Islet precursor cell (in vitro differentiated cells): ENCODE measurements at regions not wholly inside any gene's neighbourhood (a gene's known extent, or its start where the extent isn't known, plus 50 kb on each side); places are given as distances from the start of the nearest gene placed in this dataset.
"Not testable (repeated sequence)": the region's sequence is repeated elsewhere in the genome, so short reads cannot be mapped to it uniquely, and the experiment has no call there.

Source experiments
- DNase-seq: peaks from one replicate; pipeline ENCODE4 v3.0.0-alpha.2; 2018

GRCh38 chr16:87196661-87197060, 120.5 kb downstream of the C16orf95 start:
- no peak for DNase-seq

DNA sequence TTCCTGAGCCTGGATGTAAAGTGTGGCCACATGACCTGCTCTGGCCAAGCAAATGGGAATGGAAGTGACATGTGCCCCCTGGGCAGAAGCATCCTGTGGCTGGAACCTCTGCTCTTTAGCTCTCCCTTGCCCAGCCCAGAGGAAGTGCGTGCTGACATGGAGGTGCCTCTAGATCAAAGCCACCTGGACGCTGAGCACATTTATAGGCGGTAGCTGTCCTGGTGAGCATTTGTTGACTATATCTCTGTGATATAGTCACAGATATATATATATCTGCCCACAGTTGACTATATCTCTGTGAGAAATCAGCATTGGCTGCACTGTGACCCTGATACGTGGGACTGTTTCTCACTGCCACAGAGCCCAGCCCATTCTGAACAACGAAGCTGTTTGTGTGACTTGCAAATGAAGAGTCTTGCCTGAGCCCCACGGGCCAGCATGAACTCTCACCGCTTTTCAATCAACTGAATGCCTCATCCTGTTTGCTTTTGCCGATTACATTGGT, 118.8 kb downstream of the C16orf95 start:
- DNase-seq: no peak

DNA sequence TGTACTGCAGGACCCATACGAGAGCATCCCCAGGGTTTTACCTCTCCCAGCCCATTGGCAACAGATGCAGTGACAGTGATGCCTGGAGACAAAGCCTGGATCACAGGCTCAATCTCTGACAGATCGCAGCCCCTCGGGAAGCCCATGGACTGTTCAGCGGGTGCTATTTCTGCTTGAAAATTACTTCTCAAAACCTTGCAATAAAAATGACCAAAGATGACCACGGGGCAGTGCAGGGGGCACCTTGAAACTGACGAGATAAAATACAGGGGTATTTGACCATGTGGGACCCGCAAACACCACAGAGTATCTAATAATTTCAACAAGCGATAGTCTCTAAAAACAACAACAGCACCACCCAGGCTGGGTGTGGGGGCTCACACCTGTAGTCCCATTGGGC, 118.3 kb downstream of the C16orf95 start:
- no peak for DNase-seq

GRCh38 chr16:87199379-87199778, 117.8 kb downstream of the C16orf95 start:
- DNase-seq: no peak

DNA sequence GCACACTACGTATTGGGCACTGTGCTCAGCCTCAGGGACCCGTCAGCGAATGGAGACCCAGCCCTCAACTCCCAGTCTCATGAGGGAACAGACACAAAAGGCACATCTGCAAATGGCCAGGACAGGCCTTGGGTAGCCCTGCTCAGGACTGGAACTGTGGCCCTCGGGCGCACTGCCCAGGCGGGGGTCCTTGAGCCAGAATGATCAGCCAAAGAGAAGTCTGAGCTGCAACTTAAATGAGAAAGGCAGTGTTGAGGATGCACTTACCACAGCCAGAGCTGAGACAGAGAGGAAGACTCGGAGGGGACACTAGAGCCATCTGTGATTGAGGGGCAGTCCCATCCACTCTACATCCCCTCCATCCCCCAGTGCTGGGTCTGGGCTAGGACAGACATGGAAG, 117.3 kb downstream of the C16orf95 start:
- no peak for DNase-seq

- DNase-seq: no peak
These were observed 116.6 kb downstream of the C16orf95 start for GRCh38 chr16:87200637-87201036.

- no peak for DNase-seq
These were observed 116.1 kb downstream of the C16orf95 start for GRCh38 chr16:87201052-87201451.

GRCh38 chr16:87201790-87202189, 115.4 kb downstream of the C16orf95 start:
- no peak for DNase-seq

- DNase-seq: no peak
These were observed 114.8 kb downstream of the C16orf95 start for GRCh38 chr16:87202346-87202745.

DNA sequence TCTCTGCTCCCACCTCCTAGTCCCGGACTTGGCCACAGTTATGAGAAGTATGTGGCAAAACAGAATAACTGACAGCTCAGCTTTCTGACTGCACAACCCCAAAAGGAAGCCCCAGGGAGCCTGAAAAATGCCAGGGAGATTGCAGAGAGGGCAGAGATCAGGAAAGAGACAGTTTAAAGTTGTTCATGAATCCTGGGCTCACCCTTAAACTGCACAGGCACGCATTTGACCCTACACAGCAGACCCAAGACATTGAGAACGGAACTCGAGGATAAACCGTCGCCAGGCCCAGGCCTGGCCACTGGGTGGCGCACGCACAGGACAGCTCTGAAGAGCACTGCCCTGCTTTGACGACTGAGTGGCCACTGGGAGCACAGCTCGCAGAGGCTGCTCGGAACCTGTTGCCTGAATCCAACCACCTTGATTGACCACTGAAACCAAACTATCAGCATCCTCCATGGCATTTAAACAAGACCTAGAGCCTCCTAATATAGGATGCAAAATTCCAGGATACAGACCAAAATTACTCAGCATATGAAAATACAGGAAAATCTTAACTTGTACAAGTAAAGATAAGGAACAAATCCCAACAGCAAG, 114.0 kb downstream of the C16orf95 start:
- peak; percentile 85 for DNase-seq

DNA sequence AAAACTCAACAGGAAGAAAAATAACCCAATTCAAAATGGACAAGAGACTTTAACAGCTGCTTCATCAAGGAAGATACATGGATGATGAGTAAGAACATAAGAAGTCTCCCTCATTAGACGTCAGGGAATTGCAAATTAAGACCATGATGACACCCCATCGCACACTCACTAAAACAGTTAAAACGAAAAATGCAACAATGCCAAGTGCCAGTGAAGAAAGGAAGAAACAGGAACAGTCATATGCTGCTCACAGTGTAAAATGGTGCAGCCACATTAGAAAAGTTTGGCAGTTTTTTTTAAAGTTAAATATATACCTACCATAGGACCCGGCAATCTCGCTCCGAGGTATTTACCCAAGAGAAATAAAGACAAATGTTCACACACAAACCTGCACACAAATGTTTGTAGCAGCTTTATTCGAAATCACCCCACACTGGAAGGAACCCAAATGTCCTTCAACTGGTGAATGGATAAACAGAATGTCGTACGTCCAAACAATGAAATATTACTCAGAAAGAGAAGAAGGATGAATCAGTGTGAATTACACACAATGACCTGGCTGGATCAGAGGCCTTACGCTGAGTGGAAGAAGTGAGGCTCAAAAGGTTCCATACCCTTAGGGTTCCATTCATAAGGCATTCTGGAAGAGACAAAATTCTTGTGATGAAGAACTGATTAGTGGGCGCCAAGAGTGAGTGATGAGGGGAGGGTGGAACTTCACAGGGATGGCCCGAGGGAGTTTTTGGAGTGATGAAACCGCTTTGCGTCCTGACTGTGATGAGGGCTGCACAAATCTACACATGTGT, 110.3 kb downstream of the C16orf95 start:
- DNase-seq: no peak

- DNase-seq: no peak
These were observed 109.7 kb downstream of the C16orf95 start for GRCh38 chr16:87207509-87207908.

DNA sequence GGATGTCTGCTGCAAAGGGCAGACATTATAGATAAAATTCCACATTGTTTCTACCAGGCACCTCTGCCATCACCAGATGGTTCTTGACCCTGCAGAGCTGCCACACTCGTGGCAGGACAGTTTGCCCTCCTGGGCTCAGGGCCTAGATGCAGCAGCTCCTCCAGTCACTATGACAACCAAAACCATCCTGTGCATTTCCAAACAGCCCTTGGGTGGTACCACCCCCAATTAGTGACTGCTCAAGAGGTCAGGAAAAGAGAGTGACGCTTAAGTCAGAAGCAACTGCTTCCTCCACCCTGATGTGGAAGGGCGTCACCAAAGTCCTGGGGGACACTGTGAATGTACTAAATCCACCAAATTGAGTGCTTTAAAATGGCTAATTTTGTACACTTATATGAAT, 109.2 kb downstream of the C16orf95 start:
- DNase-seq: no peak

- not testable (repeated sequence) for DNase-seq
These were observed 108.2 kb downstream of the C16orf95 start for GRCh38 chr16:87208968-87209367.

- no peak for DNase-seq
These were observed 107.2 kb downstream of the C16orf95 start for GRCh38 chr16:87209808-87210512.

DNA sequence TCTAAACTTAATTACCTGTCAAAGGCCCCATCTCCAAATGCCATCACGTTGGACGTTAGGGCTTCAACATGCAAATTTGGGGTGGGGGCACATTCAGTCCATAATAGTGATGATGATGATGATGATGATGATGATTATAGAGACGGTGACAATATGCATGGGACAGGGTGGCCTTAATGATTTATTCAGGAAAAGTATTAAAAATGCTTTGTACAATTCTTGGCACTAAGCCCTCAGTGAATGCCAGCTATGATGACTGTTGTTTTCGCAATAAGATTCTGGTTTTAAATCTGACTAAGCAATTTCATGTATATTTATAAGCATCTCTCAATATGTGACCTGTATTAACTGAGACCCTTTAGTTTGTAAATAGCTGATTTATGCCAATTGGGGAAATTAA, 106.3 kb downstream of the C16orf95 start:
- DNase-seq: no peak

GRCh38 chr16:87212026-87212425, 105.2 kb downstream of the C16orf95 start:
- peak; percentile 77 for DNase-seq

DNA sequence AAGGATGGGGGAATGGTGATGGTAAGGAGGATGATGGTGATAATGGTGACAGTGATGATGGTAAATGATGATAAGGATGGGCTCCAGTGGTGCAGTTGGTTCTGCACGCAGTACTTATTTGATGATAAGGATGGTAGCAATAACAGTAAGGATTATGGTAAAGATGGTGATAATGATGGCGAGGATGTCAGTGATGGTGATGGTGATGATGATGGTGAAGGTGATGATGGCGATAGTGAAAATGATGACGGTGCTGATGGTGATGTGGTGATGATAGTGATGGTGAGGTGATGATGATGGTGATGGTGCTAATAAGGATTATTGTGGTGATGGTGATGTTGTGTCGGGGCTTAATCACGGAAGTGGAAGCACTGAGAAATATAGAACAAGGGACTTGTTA, 103.7 kb downstream of the C16orf95 start:
- no peak for DNase-seq

- DNase-seq: no peak
These were observed 100.9 kb downstream of the C16orf95 start for GRCh38 chr16:87216148-87216840.

GRCh38 chr16:87216841-87217275, 100.3 kb downstream of the C16orf95 start:
- DNase-seq: no peak

- not testable (repeated sequence) for DNase-seq
These were observed 99.4 kb downstream of the C16orf95 start for GRCh38 chr16:87217802-87218201.

DNA sequence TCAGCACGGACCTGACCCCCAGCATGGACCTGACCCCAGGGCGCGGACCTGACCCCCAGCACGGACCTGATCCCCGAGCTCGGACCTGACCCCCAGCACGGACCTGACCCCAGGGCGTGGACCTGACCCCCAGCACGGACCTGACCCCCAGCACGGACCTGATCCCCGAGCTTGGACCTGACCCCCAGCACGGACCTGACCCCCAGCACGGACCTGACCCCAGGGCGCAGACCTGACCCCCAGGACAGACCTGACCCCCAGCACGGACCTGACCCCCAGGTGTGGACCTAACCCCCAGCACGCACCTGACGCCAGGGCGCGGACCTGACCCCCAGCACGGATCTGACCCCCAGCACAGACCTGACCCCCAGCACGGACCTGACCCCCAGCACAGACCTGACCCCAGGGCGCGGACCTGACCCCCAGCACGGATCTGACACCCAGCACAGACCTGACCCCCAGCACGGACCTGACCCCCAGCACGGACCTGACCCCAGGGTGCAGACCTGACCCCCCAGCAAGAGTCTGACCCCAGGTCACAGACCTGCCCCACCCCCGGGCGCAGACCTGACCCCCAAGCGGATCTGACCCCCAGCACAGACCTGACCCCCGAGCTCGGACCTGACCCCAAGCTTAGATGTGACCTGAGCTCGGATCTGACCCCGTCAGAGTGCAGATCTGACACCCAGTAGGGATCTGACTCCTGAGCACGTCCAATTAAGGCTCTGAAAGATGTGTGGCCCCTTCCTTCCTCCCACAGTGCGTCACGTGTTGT, 98.7 kb downstream of the C16orf95 start:
- no peak for DNase-seq
